Endothelial cell (in vitro differentiated cells): ENCODE measurements at regions not wholly inside any gene's neighbourhood (a gene's known extent, or its start where the extent isn't known, plus 50 kb on each side); places are given as distances from the start of the nearest gene placed in this dataset.

ENCODE experiments used
- DNase-seq: peaks from one replicate; pipeline ENCODE4 v3.0.0; 2021; ENCODE audit warnings: low spot score
- H3K27ac Mint-ChIP-seq: one replicate; pipeline ENCODE4 v1.8.0; 2021; ENCODE audit warnings: mixed read lengths, inconsistent platforms; ENCODE audit not compliant: unreplicated experiment
- H3K27me3 Mint-ChIP-seq: one replicate; pipeline ENCODE4 v1.8.0; 2021; ENCODE audit warnings: mild to moderate bottlenecking, moderate library complexity, mixed read lengths, inconsistent platforms; ENCODE audit not compliant: unreplicated experiment
- H3K36me3 Mint-ChIP-seq: one replicate; pipeline ENCODE4 v1.8.0; 2021; ENCODE audit warnings: mild to moderate bottlenecking, low read depth, mixed read lengths, inconsistent platforms; ENCODE audit not compliant: unreplicated experiment
- H3K4me1 Mint-ChIP-seq: one replicate; pipeline ENCODE4 v1.8.0; 2021; ENCODE audit warnings: mild to moderate bottlenecking, mixed read lengths, inconsistent platforms; ENCODE audit not compliant: unreplicated experiment
- H3K4me3 Mint-ChIP-seq: one replicate; pipeline ENCODE4 v1.8.0; 2021; ENCODE audit warnings: mild to moderate bottlenecking, mixed read lengths, inconsistent platforms; ENCODE audit not compliant: unreplicated experiment
- H3K9me3 Mint-ChIP-seq: one replicate; pipeline ENCODE4 v1.8.0; 2021; ENCODE audit warnings: mixed read lengths, inconsistent platforms; ENCODE audit not compliant: unreplicated experiment
- TF ChIP-seq, protein P1 (sequence below): fragments of 200-600 bp; sonication (generic); IDR thresholded peaks from one replicate; pipeline ENCODE4 v1.5.0; 2021; ENCODE audit warnings: antibody characterized with exemption; ENCODE audit not compliant: unreplicated experiment

DNA sequence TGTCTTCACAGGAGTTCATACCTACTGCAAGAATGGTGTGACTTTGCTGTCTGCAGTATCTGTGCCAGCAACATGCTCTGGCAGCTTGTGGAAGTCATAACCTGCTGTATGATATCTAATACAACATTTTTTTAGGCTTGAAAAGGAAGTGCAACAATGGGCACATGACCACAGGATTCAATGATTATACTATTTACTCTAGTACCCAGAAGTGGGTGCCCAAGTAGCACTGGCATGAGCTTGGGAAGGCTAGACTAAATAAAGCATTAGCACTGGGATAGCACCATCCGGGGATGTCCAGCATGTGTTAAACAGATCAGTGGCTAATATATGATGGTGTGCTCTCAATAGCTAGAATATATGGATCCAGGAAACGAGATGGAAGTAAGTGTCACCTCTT, 98.6 kb upstream of the PDE4B start:
- no peak for DNase-seq
- Mint-ChIP-seq H3K4me1 (no peaks in the 10 kb centered on the region), H3K36me3 (no peaks in the 10 kb centered on the region), H3K27ac (no peak overlapping the region), H3K4me3 (no peak overlapping the region), H3K9me3 (no peaks in the 10 kb centered on the region), H3K27me3 (no peaks in the 10 kb centered on the region)
- TF ChIP-seq, protein P1, sequence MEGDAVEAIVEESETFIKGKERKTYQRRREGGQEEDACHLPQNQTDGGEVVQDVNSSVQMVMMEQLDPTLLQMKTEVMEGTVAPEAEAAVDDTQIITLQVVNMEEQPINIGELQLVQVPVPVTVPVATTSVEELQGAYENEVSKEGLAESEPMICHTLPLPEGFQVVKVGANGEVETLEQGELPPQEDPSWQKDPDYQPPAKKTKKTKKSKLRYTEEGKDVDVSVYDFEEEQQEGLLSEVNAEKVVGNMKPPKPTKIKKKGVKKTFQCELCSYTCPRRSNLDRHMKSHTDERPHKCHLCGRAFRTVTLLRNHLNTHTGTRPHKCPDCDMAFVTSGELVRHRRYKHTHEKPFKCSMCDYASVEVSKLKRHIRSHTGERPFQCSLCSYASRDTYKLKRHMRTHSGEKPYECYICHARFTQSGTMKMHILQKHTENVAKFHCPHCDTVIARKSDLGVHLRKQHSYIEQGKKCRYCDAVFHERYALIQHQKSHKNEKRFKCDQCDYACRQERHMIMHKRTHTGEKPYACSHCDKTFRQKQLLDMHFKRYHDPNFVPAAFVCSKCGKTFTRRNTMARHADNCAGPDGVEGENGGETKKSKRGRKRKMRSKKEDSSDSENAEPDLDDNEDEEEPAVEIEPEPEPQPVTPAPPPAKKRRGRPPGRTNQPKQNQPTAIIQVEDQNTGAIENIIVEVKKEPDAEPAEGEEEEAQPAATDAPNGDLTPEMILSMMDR: no peak

DNA sequence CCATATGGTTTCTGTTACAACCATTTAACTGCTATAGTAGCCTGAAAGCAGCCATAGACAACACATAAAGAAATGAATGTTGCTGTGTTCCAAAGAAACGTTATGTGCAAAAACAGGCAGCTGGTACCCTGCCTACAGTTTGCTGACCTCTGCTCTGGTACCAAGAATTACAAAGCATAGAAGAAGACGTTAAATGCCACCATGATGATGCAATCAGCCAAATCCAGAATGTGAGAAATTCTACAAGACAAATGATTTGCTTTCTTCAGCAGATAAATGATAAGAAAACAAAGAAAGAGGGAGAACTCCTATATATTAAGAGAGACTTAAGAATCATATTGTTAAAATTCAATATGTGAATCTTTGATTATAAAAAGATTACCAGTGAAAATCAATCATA, 97.8 kb upstream of the PDE4B start:
- Mint-ChIP-seq H3K4me1 (no peaks in the 10 kb centered on the region), H3K27me3 (no peaks in the 10 kb centered on the region), H3K27ac (no peak overlapping the region), H3K4me3 (no peak overlapping the region), H3K36me3 (no peaks in the 10 kb centered on the region), H3K9me3 (no peaks in the 10 kb centered on the region)
- TF ChIP-seq, protein P1: no peak
- DNase-seq: no peak

DNA sequence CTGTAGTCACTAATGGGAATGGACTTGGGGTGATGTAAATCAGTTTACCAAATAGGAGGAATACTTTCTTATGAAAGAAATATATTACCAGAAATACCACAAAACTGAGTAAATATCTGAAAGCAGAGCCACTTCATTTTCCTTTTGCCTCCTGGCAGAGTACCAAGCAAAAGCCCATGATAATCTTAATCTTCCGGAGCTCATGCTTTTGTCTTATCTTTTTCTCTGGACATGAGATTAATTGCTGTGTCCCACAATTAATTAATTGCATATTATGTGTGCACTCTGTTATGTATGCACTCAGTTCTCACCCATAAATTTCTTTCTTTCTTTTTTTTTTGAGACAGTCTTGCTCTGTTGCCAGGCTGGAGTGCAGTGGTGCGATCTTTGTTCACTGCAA, 94.1 kb upstream of the PDE4B start:
- Mint-ChIP-seq H3K27me3 (no peaks in the 10 kb centered on the region), H3K9me3 (no peaks in the 10 kb centered on the region), H3K4me3 (no peak overlapping the region), H3K4me1 (no peaks in the 10 kb centered on the region), H3K27ac (no peak overlapping the region), H3K36me3 (no peaks in the 10 kb centered on the region)
- TF ChIP-seq, protein P1: no peak
- no peak for DNase-seq

DNA sequence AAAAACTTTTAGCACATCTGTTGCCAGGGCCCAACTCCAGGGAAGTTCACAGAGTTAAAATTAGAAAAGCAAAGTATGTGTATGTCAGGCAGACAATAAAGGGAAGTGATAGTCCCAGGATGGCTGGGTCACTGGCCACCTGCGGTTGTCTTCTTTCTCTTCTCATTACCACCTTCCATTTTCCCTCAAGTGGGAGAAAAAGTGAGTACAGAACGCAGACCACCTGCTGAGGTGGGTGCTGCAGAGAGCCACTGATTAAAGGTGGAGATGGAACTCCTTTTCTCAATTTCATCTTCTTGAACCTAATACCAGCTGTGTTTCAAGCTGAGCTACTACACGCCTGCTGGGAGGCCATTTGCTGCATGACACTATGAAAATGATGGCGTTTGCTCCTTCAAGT, 88.8 kb upstream of the PDE4B start:
- TF ChIP-seq, protein P1: no peak
- Mint-ChIP-seq H3K27ac (no peak overlapping the region), H3K4me3 (no peak overlapping the region), H3K4me1 (no peaks in the 10 kb centered on the region), H3K27me3 (no peaks in the 10 kb centered on the region), H3K9me3 (no peaks in the 10 kb centered on the region), H3K36me3 (no peaks in the 10 kb centered on the region)
- DNase-seq: no peak

DNA sequence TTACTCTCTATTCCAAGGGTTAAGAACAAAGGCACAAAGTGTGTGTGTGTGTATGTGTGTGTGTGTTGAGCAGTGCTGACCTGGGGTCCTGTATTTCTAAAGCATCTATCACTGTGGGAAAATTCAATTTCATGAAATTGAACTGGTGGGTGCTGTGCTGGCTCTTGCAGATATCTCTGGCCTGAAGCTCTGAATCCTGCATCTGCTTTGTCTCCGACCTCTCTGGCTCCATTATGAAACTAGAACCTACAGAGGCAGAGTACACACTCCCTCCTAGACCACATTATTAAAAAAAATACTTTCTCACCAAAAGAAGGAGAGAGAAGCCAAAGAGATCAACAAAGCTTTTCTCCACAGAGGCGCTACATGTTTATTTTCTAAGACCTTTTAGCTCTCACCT, 88.4 kb upstream of the PDE4B start:
- Mint-ChIP-seq H3K4me3 (no peak overlapping the region), H3K4me1 (no peaks in the 10 kb centered on the region), H3K27ac (no peak overlapping the region), H3K9me3 (no peaks in the 10 kb centered on the region), H3K36me3 (no peaks in the 10 kb centered on the region), H3K27me3 (no peaks in the 10 kb centered on the region)
- no peak for DNase-seq
- TF ChIP-seq, protein P1: no peak
